Aorta (tissue), 5 donors: ENCODE measurements at regions not wholly inside any gene's neighbourhood (a gene's known extent, or its start where the extent isn't known, plus 50 kb on each side); places are given as distances from the start of the nearest gene placed in this dataset.

Experiments used
- ATAC-seq: fragments of 200-7000 bp; cut with Tn5 transposase; one replicate; pipeline ENCODE4 v1.9.1; 2022; ENCODE audit warnings: moderate library complexity; ENCODE audit not compliant: low FRiP score
- DNase-seq, 2 donors: peaks; one replicate each; pipeline ENCODE4 v3.0.0-alpha.2; 2020
- H3K27ac ChIP-seq, 2 donors: one replicate each; pipeline ENCODE4 v1.5.1; 2013; ENCODE audit warnings: low read length in 2 of 2, mild to moderate bottlenecking in 2 of 2, moderate library complexity in 2 of 2, control low read depth in 1 of 2, inconsistent platforms in 1 of 2, low read depth in 1 of 2
- H3K27me3 ChIP-seq, 2 donors: one replicate each; pipeline ENCODE4 v1.6.1; 2013; ENCODE audit warnings: control low read depth in 1 of 2, low read length in 1 of 2, mild to moderate bottlenecking in 1 of 2, moderate library complexity in 1 of 2; ENCODE audit not compliant: insufficient read depth in 2 of 2, control insufficient read depth in 1 of 2
- H3K36me3 ChIP-seq, 2 donors: one replicate each; pipeline ENCODE4 v1.6.1; 2013; ENCODE audit warnings: control low read depth in 1 of 2, low read length in 1 of 2, mild to moderate bottlenecking in 1 of 2; ENCODE audit not compliant: insufficient read depth in 2 of 2, control insufficient read depth in 1 of 2
- H3K4me1 ChIP-seq, 2 donors: one replicate each; pipeline ENCODE4 v1.6.1; 2013; ENCODE audit warnings: low read length in 2 of 2, control low read depth in 1 of 2, mild to moderate bottlenecking in 1 of 2, moderate library complexity in 1 of 2; ENCODE audit not compliant: insufficient read depth in 2 of 2, control insufficient read depth in 1 of 2
- H3K4me3 ChIP-seq, 2 donors: one replicate each; pipeline ENCODE4 v1.5.1; 2013; ENCODE audit warnings: low read length in 2 of 2, control low read depth in 1 of 2, mild to moderate bottlenecking in 1 of 2
- H3K9me3 ChIP-seq: one replicate; pipeline ENCODE4 v1.6.1; 2013; ENCODE audit warnings: mild to moderate bottlenecking, low read length; ENCODE audit not compliant: control insufficient read depth
- WGBS, 2 donors: extraction: QIAGEN DNeasy Blood & Tissue Kit; methylation state at CpG; one replicate each; pipeline ENCODE4 v1.1.7; 2013; 5-methylcytosine and 5-hydroxymethylcytosine counted together
- intact Hi-C, 2 donors: fragments of 100-400 bp; cut with DNase I; formaldehyde crosslinking; loops; one replicate each; pipeline versions ENCODE4 v1.14.2 to v1.15.0; 2022
- donor health status: healthy with polysubstance abuse.
- donor health status: Bipolar disorder and iron deficiency.
- donor health status: DM: no; HTN: no; CAD: no.
- donor health status: DM: no; HTN: no; CAD: no.
- donor health status: DM: yes; HTN: yes; CAD: no.

GRCh38 chr6:154653385-154653784 lies 79.8 kb upstream of the SCAF8 start:
- Histone ChIP-seq H3K9me3 (no peaks in the 10 kb centered on the region), H3K4me3 (no peak overlapping the region), H3K36me3 (no peaks in the 10 kb centered on the region), H3K4me1 (peaks cover 2 to 4% of the 10 kb centered on the region in 2 donors), H3K27ac (no peak overlapping the region), H3K27me3 (no peaks in the 10 kb centered on the region)
- ATAC-seq: no peak
- DNase-seq: no peak
- WGBS, 2 donors: 9 to 11% methylated on average over 3 of the region's 3 CpGs
- intact Hi-C loops: loop anchor here (5.0 to 10.0 kb wide), 2 partner anchors 139 to 141 kb away; partner anchors contain the start of gene CNKSR3 (in 2 of the 2)

DNA sequence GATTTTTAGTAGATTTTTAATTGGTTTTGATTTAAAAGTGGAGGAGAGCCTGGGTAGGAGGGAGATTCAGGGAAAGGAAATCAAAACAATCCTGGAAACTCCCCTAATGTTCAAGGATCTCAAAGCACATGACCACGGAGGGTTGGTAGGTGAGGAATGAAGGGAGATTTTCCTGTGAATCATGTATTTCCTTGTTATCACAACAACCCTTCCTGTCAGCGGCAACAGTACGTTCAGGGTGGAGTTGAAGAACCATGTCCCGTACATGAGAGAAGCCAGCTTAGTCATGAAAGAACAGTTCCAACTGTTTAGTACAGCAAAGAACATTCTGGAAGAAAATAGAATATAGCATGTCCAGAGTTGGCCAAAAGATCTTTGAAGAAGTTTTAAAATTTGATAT lies 79.4 kb upstream of the SCAF8 start:
- H3K27ac ChIP-seq: peak overlapping the region in 1 of 2 donors; percentile 33
- peaks cover 0 to 4% of the 10 kb centered on the region in 2 donors for H3K4me1 ChIP-seq
- WGBS, 2 donors: 1 to 4% methylated on average over 4 of the region's 4 CpGs
- ATAC-seq (peak; percentile 48), DNase-seq (no peak)
- intact Hi-C loops: loop anchor here (5.0 to 10.0 kb wide), 2 partner anchors 139 to 142 kb away; partner anchors contain the start of gene CNKSR3 (in 2 of the 2)
- H3K27me3 ChIP-seq: no peaks in the 10 kb centered on the region
- no peaks in the 10 kb centered on the region for H3K36me3 ChIP-seq
- no peaks in the 10 kb centered on the region for H3K9me3 ChIP-seq
- H3K4me3 ChIP-seq: no peak overlapping the region

GRCh38 chr6:154656660-154657059 lies 76.6 kb upstream of the SCAF8 start:
- Histone ChIP-seq H3K4me3 (no peak overlapping the region), H3K4me1 (peaks cover 0 to 4% of the 10 kb centered on the region in 2 donors), H3K27ac (no peak overlapping the region), H3K9me3 (no peaks in the 10 kb centered on the region), H3K36me3 (no peaks in the 10 kb centered on the region), H3K27me3 (no peaks in the 10 kb centered on the region)
- intact Hi-C loops: loop anchor here in 1 of 2 donors (10.0 kb wide), 1 partner anchor 142 kb away; the partner anchor contains the start of gene CNKSR3
- no peak for DNase-seq
- ATAC-seq: no peak
- WGBS, 2 donors: 98 to 100% methylated on average over 2 of the region's 2 CpGs

GRCh38 chr6:154661768-154662167 lies 71.4 kb upstream of the SCAF8 start:
- no peak overlapping the region for H3K27ac ChIP-seq
- H3K4me1 ChIP-seq: no peaks in the 10 kb centered on the region
- no peaks in the 10 kb centered on the region for H3K36me3 ChIP-seq
- intact Hi-C loops: no loop called here
- ATAC-seq: no peak
- H3K9me3 ChIP-seq: no peaks in the 10 kb centered on the region
- no peak overlapping the region for H3K4me3 ChIP-seq
- DNase-seq: no peak
- 82 to 83% methylated on average over 4 of the region's 4 CpGs for WGBS, 2 donors
- H3K27me3 ChIP-seq: no peaks in the 10 kb centered on the region

DNA sequence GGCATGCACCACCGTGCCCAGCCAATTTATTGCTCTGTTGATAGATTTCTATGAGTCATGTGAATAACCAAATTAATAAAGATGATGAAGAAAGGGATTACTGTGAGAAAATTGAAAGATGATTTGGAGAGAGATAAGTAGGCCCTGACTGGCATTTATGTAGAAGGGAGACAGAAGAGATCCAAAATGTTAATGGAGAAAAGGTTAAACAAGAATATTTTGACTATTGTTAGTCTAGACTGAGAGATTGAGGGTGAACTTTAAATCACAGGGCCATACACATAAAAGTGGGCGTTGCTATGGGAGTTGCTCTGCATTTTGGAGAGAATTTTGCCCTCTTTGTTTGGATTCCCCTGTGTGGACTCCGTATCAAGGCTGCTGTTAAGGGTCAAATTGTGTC lies 68.9 kb upstream of the SCAF8 start:
- no peak overlapping the region for H3K4me3 ChIP-seq
- no peaks in the 10 kb centered on the region for H3K27me3 ChIP-seq
- H3K27ac ChIP-seq: no peak overlapping the region
- 93% methylated on average over 3 of the region's 3 CpGs for WGBS, 2 donors
- ATAC-seq (no peak), DNase-seq (no peak)
- no peaks in the 10 kb centered on the region for H3K4me1 ChIP-seq
- intact Hi-C loops: no loop called here
- no peaks in the 10 kb centered on the region for H3K36me3 ChIP-seq
- no peaks in the 10 kb centered on the region for H3K9me3 ChIP-seq

- DNase-seq (no peak), ATAC-seq (no peak)
- Histone ChIP-seq H3K4me1 (no peaks in the 10 kb centered on the region), H3K9me3 (no peaks in the 10 kb centered on the region), H3K27me3 (no peaks in the 10 kb centered on the region), H3K4me3 (no peak overlapping the region), H3K27ac (no peak overlapping the region), H3K36me3 (no peaks in the 10 kb centered on the region)
- 86 to 93% methylated on average over 2 of the region's 2 CpGs for WGBS, 2 donors
- intact Hi-C loops: no loop called here
Observed at GRCh38 chr6:154668156-154668555, 65.1 kb upstream of the SCAF8 start.

- 93 to 96% methylated on average over 4 of the region's 4 CpGs for WGBS, 2 donors
- Histone ChIP-seq H3K4me3 (no peak overlapping the region), H3K4me1 (no peaks in the 10 kb centered on the region), H3K27me3 (no peaks in the 10 kb centered on the region), H3K9me3 (no peaks in the 10 kb centered on the region), H3K36me3 (no peaks in the 10 kb centered on the region), H3K27ac (no peak overlapping the region)
- intact Hi-C loops: loop anchor here (10.0 kb wide), 1 partner anchor 503 kb away; no protein-coding TSS in a partner anchor
- no peak for DNase-seq
- no peak for ATAC-seq
Observed at GRCh38 chr6:154672086-154672485, 61.1 kb upstream of the SCAF8 start.

DNA sequence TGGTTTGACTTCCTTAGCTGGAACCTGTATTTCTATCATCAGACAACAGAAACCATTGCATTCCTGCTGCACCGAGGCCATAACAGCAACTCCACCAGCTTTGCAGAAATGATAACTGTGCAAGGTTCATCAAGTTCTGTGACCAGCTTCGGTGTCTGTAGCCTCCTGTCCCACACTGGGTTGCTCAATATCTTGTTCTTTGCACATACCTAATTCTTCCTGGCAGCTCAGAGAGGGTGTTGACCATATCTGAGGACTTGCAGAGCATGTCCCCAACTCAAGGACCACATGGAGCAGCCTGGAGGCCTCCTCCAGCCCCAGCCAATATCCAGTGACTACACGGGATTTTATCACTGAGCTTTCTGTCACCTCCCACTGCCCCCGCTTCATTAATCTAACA lies 59.3 kb upstream of the SCAF8 start:
- no peak overlapping the region for H3K27ac ChIP-seq
- no peak for ATAC-seq

DNA sequence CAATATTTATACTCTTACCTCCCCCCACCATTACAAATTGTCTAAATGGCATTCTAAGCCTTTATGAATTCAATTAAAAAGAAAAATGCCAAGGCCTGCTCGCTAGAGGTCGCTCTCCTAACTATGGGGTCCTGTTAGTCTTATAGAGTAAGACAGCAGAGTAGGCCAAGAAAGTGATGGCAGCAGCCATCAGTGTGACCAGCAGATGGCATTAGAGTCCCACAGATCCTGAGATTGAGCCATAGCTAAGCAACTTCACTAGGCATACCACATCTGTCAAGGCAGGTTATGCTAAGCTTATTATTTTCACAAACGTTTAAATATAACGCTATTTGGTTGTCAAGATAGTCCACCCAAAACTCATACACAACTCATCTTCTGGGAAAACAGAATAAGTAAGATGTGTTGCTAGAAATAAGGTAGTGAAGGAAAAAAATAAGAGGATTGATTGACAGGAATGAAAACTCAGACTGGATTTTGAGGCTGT lies 57.6 kb upstream of the SCAF8 start:
- Histone ChIP-seq H3K4me1 (no peaks in the 10 kb centered on the region), H3K9me3 (no peaks in the 10 kb centered on the region), H3K4me3 (no peak overlapping the region), H3K27me3 (no peaks in the 10 kb centered on the region), H3K36me3 (no peaks in the 10 kb centered on the region), H3K27ac (no peak overlapping the region)
- intact Hi-C loops: loop anchor here (2.0 to 10.0 kb wide), 4 partner anchors 57 to 499 kb away; partner anchors contain the start of gene SCAF8 (in 2 of the 2)
- WGBS, 2 donors: 0% methylated on average over 4 of the region's 4 CpGs
- ATAC-seq: peak; percentile 97
- peak; percentile 91 to 92 for DNase-seq

More for the DNA sequence above, 59.3 kb upstream of the SCAF8 start:
- intact Hi-C loops: loop anchor here (2.0 to 10.0 kb wide), 2 partner anchors 131 to 501 kb away; no protein-coding TSS in a partner anchor
- Histone ChIP-seq H3K36me3 (no peaks in the 10 kb centered on the region), H3K4me1 (no peaks in the 10 kb centered on the region), H3K27me3 (no peaks in the 10 kb centered on the region), H3K9me3 (no peaks in the 10 kb centered on the region), H3K4me3 (no peak overlapping the region)
- WGBS, 2 donors: 77 to 81% methylated on average over 4 of the region's 4 CpGs
- DNase-seq: no peak
